Fibroblast of the aortic adventitia (primary cell): ENCODE measurements at regions not wholly inside any gene's neighbourhood (a gene's known extent, or its start where the extent isn't known, plus 50 kb on each side); places are given as distances from the start of the nearest gene placed in this dataset.

Source experiments
- DNase-seq: peaks from one replicate; pipeline ENCODE4 v3.0.0-alpha.2; 2010; ENCODE audit warnings: low read depth
- H3K4me3 ChIP-seq: 2 replicates; pipeline ENCODE4 v1.5.1; 2011; ENCODE audit warnings: low read depth, mild to moderate bottlenecking, control low read depth, low read length, moderate library complexity
- TF ChIP-seq, protein P1 (sequence below): IDR thresholded peaks from 2 replicates; pipeline ENCODE4 v1.5.1; 2011; ENCODE audit warnings: mild to moderate bottlenecking, low read length, control low read depth, inconsistent platforms; ENCODE audit not compliant: insufficient read depth

DNA sequence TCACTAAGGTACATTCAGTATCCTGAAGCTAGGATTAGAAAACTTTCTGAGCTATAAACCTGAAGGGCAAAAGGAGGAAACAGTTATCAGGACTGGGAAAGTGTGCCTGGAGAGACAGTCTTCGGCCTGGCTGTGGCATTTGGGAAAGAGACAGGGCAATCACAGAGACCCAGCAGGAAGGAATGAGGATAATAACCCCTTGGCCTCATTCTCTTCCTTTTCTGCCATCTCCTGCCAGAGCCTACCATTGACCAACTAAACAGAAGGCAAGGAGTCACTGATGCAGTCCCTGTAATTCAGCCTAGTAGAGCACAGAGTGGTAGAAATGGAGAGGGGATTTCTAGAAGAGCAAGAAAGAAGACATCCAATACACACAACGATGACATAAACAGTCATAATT is 359.4 kb downstream of the HDGFL1 start:
- no peak overlapping the region for H3K4me3 ChIP-seq
- TF ChIP-seq, protein P1, sequence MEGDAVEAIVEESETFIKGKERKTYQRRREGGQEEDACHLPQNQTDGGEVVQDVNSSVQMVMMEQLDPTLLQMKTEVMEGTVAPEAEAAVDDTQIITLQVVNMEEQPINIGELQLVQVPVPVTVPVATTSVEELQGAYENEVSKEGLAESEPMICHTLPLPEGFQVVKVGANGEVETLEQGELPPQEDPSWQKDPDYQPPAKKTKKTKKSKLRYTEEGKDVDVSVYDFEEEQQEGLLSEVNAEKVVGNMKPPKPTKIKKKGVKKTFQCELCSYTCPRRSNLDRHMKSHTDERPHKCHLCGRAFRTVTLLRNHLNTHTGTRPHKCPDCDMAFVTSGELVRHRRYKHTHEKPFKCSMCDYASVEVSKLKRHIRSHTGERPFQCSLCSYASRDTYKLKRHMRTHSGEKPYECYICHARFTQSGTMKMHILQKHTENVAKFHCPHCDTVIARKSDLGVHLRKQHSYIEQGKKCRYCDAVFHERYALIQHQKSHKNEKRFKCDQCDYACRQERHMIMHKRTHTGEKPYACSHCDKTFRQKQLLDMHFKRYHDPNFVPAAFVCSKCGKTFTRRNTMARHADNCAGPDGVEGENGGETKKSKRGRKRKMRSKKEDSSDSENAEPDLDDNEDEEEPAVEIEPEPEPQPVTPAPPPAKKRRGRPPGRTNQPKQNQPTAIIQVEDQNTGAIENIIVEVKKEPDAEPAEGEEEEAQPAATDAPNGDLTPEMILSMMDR = no peak
- DNase-seq = no peak

DNA sequence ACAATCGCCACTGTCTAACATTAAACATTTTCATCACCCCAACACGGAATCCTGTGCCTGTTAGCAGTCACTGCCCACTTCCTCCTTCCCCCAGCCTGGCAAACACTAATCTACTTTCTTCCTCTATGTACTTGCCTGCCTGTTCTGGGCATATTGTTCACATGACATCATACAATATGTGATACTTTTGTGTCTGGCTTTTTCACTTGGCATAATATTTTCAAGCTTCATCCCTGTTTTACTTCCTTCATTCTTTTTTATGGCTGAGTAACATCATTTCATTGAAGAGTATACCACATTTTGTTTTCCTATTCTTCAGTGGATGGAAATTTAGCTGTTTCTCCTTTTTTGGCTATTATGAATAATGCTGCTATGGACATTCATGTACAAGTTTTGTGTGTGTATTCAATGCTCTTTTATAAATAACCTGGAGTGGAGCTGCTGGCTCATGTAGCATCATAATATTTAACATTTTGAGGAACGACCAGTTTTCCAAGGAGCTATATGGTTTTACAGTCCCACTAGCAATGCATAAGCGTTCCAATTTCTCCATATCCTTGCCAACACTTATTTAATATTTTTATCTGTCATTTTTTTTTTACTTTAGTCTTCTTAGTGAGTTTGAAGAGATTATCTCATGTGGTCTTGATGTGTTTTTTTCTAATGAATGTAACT is 360.1 kb downstream of the HDGFL1 start:
- TF ChIP-seq, protein P1 = no peak
- DNase-seq = peak; percentile 5
- no peak overlapping the region for H3K4me3 ChIP-seq

DNA sequence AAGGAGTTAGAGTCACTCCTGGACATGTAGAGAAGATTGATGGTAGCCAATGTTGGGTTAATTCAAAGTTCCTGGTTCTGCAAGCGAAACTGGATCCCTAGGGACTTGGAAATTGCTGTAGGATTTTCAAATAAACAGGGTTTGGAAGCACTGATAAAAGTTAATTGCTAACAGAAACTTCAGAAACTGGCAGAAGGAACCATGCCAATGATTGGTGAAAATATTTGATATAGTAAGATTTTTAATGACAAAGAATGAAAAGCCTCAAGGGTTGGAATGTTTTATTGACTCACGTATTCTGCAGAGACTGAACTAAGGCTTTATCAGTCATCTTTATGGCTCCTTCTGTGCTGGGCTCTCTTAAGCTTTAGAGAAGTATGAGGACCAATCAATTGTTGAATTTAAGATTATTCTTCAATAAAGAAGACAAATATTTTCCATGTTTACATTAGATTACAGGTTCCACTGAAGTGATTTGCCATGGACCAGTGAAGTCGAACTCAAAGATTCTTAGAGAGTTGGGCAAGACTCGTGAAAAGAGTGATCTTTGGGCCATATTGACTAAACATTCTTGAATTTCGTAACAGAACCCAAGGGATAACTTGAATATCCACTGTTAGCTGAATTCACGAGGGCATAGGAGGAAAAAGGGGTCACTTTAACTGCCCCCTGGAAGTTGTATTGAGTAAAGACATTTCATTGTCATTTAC is 371.4 kb downstream of the HDGFL1 start:
- TF ChIP-seq, protein P1 = no peak
- peak; percentile 66 for DNase-seq
- H3K4me3 ChIP-seq = no peak overlapping the region

DNA sequence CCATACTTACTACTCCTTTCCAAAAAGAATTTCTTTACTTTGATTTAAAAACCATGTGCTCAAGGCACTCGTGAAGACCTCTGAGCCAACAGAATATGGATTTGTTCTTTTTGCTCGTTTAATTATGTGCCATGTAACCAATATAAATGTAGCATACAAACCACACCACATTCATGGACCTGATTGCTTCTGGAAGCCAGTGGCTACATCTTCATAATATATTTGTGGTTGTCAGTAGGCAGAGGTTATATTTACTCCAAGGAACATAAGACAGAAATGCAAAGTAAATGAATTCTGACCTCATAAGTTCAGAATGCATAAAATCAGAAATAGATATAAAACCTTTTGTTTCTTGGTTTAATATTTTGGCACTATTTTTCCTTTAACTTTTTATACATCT is 373.0 kb downstream of the HDGFL1 start:
- no peak for DNase-seq
- TF ChIP-seq, protein P1 = no peak
- H3K4me3 ChIP-seq = no peak overlapping the region

DNA sequence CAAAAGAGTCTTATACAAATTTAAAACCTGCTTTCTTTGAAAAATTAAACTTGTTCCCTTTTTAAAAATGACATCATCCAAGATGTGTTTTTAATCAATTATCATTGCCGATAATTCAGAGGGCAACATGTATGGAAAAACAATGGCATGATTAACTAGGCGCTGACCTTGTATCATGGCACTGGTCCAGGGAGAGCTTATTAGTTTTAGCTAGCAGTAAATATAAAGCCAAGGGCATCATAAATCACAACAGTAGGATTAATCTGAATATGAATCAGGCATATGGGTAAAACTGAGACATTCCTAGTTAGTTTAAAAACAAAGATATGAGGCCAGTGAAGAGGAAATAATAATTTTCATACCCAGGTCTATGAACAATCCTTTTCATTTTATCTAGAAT is 374.0 kb downstream of the HDGFL1 start:
- no peak for DNase-seq
- no peak overlapping the region for H3K4me3 ChIP-seq
- TF ChIP-seq, protein P1 = no peak

DNA sequence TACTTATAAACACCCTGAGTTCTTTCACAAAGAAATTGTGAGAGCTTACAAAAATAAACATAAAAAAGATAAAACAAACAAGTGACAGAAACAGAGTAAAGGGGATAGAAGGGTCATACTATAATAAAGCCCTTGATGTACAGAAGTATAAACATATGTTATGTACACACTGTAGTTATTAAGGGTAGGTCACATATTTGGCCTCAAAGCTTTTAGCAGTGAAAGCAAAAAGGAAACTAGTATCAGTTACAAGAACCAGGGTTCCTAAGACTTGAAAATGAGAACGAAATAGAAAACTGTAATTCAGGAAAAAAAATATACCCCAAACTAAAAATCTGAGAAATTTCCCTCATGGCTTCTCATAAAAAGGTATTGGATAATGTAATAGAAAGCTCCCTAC is 380.6 kb downstream of the HDGFL1 start:
- no peak for DNase-seq
- H3K4me3 ChIP-seq = no peak overlapping the region
- TF ChIP-seq, protein P1 = no peak

DNA sequence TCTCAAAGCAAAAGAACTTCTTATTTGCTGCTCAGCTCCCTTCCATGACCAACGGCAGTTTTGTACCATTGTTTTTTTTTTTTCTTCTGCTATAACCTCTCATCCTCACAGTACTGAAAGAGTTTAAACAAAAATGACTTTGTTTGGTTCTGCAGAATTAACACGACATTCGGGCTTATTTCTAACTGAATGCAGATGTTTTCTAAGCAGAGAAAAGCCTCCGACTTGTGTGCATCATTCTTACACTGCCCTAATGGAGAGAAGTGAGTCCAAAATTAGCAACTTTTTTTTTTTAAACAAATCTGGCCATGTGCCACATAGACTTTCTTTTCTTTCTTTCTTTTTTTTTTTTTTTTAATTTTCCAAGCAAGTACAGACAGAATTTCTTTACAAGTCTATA is 382.7 kb downstream of the HDGFL1 start:
- DNase-seq = no peak
- no peak overlapping the region for H3K4me3 ChIP-seq
- TF ChIP-seq, protein P1 = no peak
